Activated CD8-positive, alpha-beta T cell treated with anti-CD3 and anti-CD28 coated beads, Interleukin-2, amount 10 ng/mL, durations not matched to agents 7 days and 5 days (primary cell): ENCODE measurements at regions not wholly inside any gene's neighbourhood (a gene's known extent, or its start where the extent isn't known, plus 50 kb on each side); places are given as distances from the start of the nearest gene placed in this dataset.

Experiments
- ATAC-seq: fragments of 150-1000 bp; cut with Tn5 transposase; one replicate; pipeline ENCODE4 v1.10.0; 2021; ENCODE audit warnings: moderate library complexity
- CTCF ChIA-PET: fragments of 350-600 bp; sonication (Branson Sonifier 250); formaldehyde crosslinking; loops from one replicate; lab custom pipeline; 2021; ENCODE audit warnings: antibody characterized with exemption; lab: Charles Lee
- POLR2A ChIA-PET: fragments of 350-600 bp; sonication (Branson Sonifier 250); formaldehyde crosslinking; loops from one replicate; lab custom pipeline; 2021; ENCODE audit warnings: antibody characterized with exemption; lab: Charles Lee
- DNase-seq: peaks from one replicate; pipeline ENCODE4 v3.0.0-alpha.2; 2020
- H3K27ac Mint-ChIP-seq: one replicate; pipeline ENCODE4 v1.8.0; 2021; ENCODE audit warnings: mild to moderate bottlenecking, mixed read lengths
- H3K27me3 Mint-ChIP-seq: one replicate; pipeline ENCODE4 v1.8.0; 2021; ENCODE audit warnings: low read depth, mixed read lengths
- H3K36me3 Mint-ChIP-seq: one replicate; pipeline ENCODE4 v1.8.0; 2021; ENCODE audit warnings: low read depth, mixed read lengths
- H3K4me1 Mint-ChIP-seq: one replicate; pipeline ENCODE4 v1.8.0; 2021; ENCODE audit warnings: low read depth, mixed read lengths
- H3K4me3 Mint-ChIP-seq: one replicate; pipeline ENCODE4 v1.8.0; 2021; ENCODE audit warnings: mild to moderate bottlenecking, mixed read lengths
- H3K9me3 Mint-ChIP-seq: one replicate; pipeline ENCODE4 v1.8.0; 2022; ENCODE audit warnings: mixed read lengths; ENCODE audit not compliant: insufficient read depth

GRCh38 chr4:45770958-45771357, 352.9 kb downstream of the GABRG1 start:
- Mint-ChIP-seq H3K27me3 (no peaks in the 10 kb centered on the region), H3K36me3 (no peaks in the 10 kb centered on the region), H3K4me1 (no peaks in the 10 kb centered on the region), H3K4me3 (no peak overlapping the region), H3K9me3 (peaks cover 3% of the 10 kb centered on the region), H3K27ac (no peak overlapping the region)
- POLR2A ChIA-PET: no interaction called here
- ATAC-seq (no peak), DNase-seq (no peak)
- CTCF ChIA-PET: no interaction called here

GRCh38 chr4:45765521-45765920, 358.3 kb downstream of the GABRG1 start:
- ChIA-PET CTCF (no interaction called here), POLR2A (no interaction called here)
- peaks cover 12% of the 10 kb centered on the region for H3K9me3 Mint-ChIP-seq
- ATAC-seq (no peak), DNase-seq (no peak)
- H3K27ac Mint-ChIP-seq: no peak overlapping the region
- H3K4me3 Mint-ChIP-seq: no peak overlapping the region
- no peaks in the 10 kb centered on the region for H3K4me1 Mint-ChIP-seq
- H3K27me3 Mint-ChIP-seq: no peaks in the 10 kb centered on the region
- no peaks in the 10 kb centered on the region for H3K36me3 Mint-ChIP-seq

- Mint-ChIP-seq H3K4me3 (no peak overlapping the region), H3K27me3 (no peaks in the 10 kb centered on the region), H3K9me3 (peaks cover 11% of the 10 kb centered on the region), H3K27ac (no peak overlapping the region), H3K4me1 (no peaks in the 10 kb centered on the region), H3K36me3 (no peaks in the 10 kb centered on the region)
- POLR2A ChIA-PET: no interaction called here
- CTCF ChIA-PET: no interaction called here
- ATAC-seq (no peak), DNase-seq (no peak)
Measured at GRCh38 chr4:45751877-45752530, 371.9 kb downstream of the GABRG1 start.

GRCh38 chr4:45750721-45751120, 373.1 kb downstream of the GABRG1 start:
- no peaks in the 10 kb centered on the region for H3K27me3 Mint-ChIP-seq
- H3K36me3 Mint-ChIP-seq: no peaks in the 10 kb centered on the region
- CTCF ChIA-PET: no interaction called here
- no peak overlapping the region for H3K27ac Mint-ChIP-seq
- ATAC-seq (no peak), DNase-seq (no peak)
- POLR2A ChIA-PET: no interaction called here
- no peak overlapping the region for H3K4me3 Mint-ChIP-seq
- no peaks in the 10 kb centered on the region for H3K4me1 Mint-ChIP-seq
- peaks cover 11% of the 10 kb centered on the region for H3K9me3 Mint-ChIP-seq

GRCh38 chr4:45745741-45746140, 378.1 kb downstream of the GABRG1 start:
- CTCF ChIA-PET: no interaction called here
- POLR2A ChIA-PET: no interaction called here
- peaks cover 5% of the 10 kb centered on the region for H3K9me3 Mint-ChIP-seq
- H3K27ac Mint-ChIP-seq: no peak overlapping the region
- H3K36me3 Mint-ChIP-seq: no peaks in the 10 kb centered on the region
- ATAC-seq (no peak), DNase-seq (no peak)
- no peaks in the 10 kb centered on the region for H3K27me3 Mint-ChIP-seq
- no peaks in the 10 kb centered on the region for H3K4me1 Mint-ChIP-seq
- no peak overlapping the region for H3K4me3 Mint-ChIP-seq

- ChIA-PET CTCF (no interaction called here), POLR2A (no interaction called here)
- Mint-ChIP-seq H3K4me1 (no peaks in the 10 kb centered on the region), H3K4me3 (no peak overlapping the region), H3K27me3 (no peaks in the 10 kb centered on the region), H3K9me3 (peaks cover 11% of the 10 kb centered on the region), H3K27ac (no peak overlapping the region), H3K36me3 (no peaks in the 10 kb centered on the region)
- ATAC-seq (no peak), DNase-seq (no peak)
Measured at GRCh38 chr4:45741897-45742296, 382.0 kb downstream of the GABRG1 start.

- Mint-ChIP-seq H3K4me1 (no peaks in the 10 kb centered on the region), H3K27ac (no peak overlapping the region), H3K27me3 (no peaks in the 10 kb centered on the region), H3K36me3 (no peaks in the 10 kb centered on the region), H3K4me3 (no peak overlapping the region), H3K9me3 (peaks cover 15% of the 10 kb centered on the region)
- CTCF ChIA-PET: no interaction called here
- DNase-seq (no peak), ATAC-seq (no peak)
- POLR2A ChIA-PET: no interaction called here
Measured at GRCh38 chr4:45732161-45732560, 391.7 kb downstream of the GABRG1 start.

GRCh38 chr4:45716093-45716492, 407.8 kb downstream of the GABRG1 start:
- no peaks in the 10 kb centered on the region for H3K27me3 Mint-ChIP-seq
- no peaks in the 10 kb centered on the region for H3K36me3 Mint-ChIP-seq
- POLR2A ChIA-PET: no interaction called here
- H3K9me3 Mint-ChIP-seq: peaks cover 25% of the 10 kb centered on the region
- CTCF ChIA-PET: no interaction called here
- H3K4me3 Mint-ChIP-seq: no peak overlapping the region
- no peak overlapping the region for H3K27ac Mint-ChIP-seq
- ATAC-seq (no peak), DNase-seq (no peak)
- H3K4me1 Mint-ChIP-seq: no peaks in the 10 kb centered on the region

GRCh38 chr4:45713996-45714395, 409.9 kb downstream of the GABRG1 start:
- Mint-ChIP-seq H3K9me3 (peaks cover 25% of the 10 kb centered on the region), H3K4me1 (no peaks in the 10 kb centered on the region), H3K36me3 (no peaks in the 10 kb centered on the region), H3K4me3 (no peak overlapping the region), H3K27ac (no peak overlapping the region), H3K27me3 (no peaks in the 10 kb centered on the region)
- ChIA-PET POLR2A (no interaction called here), CTCF (no interaction called here)
- ATAC-seq (no peak), DNase-seq (no peak)

- Mint-ChIP-seq H3K36me3 (no peaks in the 10 kb centered on the region), H3K27ac (no peak overlapping the region), H3K27me3 (no peaks in the 10 kb centered on the region), H3K9me3 (peaks cover 3% of the 10 kb centered on the region), H3K4me1 (no peaks in the 10 kb centered on the region), H3K4me3 (no peak overlapping the region)
- no peak for DNase-seq
- ATAC-seq: no peak
- CTCF ChIA-PET: no interaction called here
- POLR2A ChIA-PET: no interaction called here
Measured at GRCh38 chr4:45701621-45702020, 422.2 kb downstream of the GABRG1 start.

- no peak overlapping the region for H3K27ac Mint-ChIP-seq
- no peak for ATAC-seq
- no peak overlapping the region for H3K4me3 Mint-ChIP-seq
- no peaks in the 10 kb centered on the region for H3K27me3 Mint-ChIP-seq
- H3K9me3 Mint-ChIP-seq: peaks cover 6% of the 10 kb centered on the region
- DNase-seq: no peak
- ChIA-PET POLR2A (no interaction called here), CTCF (no interaction called here)
- no peaks in the 10 kb centered on the region for H3K4me1 Mint-ChIP-seq
- no peaks in the 10 kb centered on the region for H3K36me3 Mint-ChIP-seq
Measured at GRCh38 chr4:45693746-45694145, 430.1 kb downstream of the GABRG1 start.

- Mint-ChIP-seq H3K4me3 (no peak overlapping the region), H3K36me3 (no peaks in the 10 kb centered on the region), H3K27ac (no peak overlapping the region), H3K27me3 (no peaks in the 10 kb centered on the region), H3K4me1 (no peaks in the 10 kb centered on the region), H3K9me3 (peaks cover 6% of the 10 kb centered on the region)
- ChIA-PET CTCF (no interaction called here), POLR2A (no interaction called here)
- no peak for ATAC-seq
- no peak for DNase-seq
Measured at GRCh38 chr4:45692131-45692735, 431.6 kb downstream of the GABRG1 start.

- Mint-ChIP-seq H3K27me3 (no peaks in the 10 kb centered on the region), H3K4me3 (no peak overlapping the region), H3K4me1 (no peaks in the 10 kb centered on the region), H3K27ac (no peak overlapping the region), H3K36me3 (no peaks in the 10 kb centered on the region), H3K9me3 (peaks cover 6% of the 10 kb centered on the region)
- ATAC-seq: no peak
- CTCF ChIA-PET: no interaction called here
- no peak for DNase-seq
- POLR2A ChIA-PET: no interaction called here
Measured at GRCh38 chr4:45688341-45688740, 435.5 kb downstream of the GABRG1 start.
